Osteoblast (primary cell): ENCODE measurements at regions not wholly inside any gene's neighbourhood (a gene's known extent, or its start where the extent isn't known, plus 50 kb on each side); places are given as distances from the start of the nearest gene placed in this dataset.
"Not testable (repeated sequence)": the region's sequence is repeated elsewhere in the genome, so short reads cannot be mapped to it uniquely, and the experiment has no call there.

Experiments
- DNase-seq: peaks from one replicate; pipeline ENCODE4 v3.0.0; 2011; ENCODE audit warnings: low spot score, mixed read lengths; ENCODE audit not compliant: insufficient read length; ENCODE audit errors: missing footprints
- H2AFZ ChIP-seq: 2 replicates; pipeline ENCODE4 v1.6.0; 2011; ENCODE audit warnings: mild to moderate bottlenecking, low read length
- H3K27ac ChIP-seq: 2 replicates; pipeline ENCODE4 v1.5.1; 2011; ENCODE audit warnings: mild to moderate bottlenecking, low read depth, low read length, moderate library complexity
- H3K27me3 ChIP-seq: 2 replicates; pipeline ENCODE4 v1.6.0; 2012; ENCODE audit warnings: mild to moderate bottlenecking, control low read depth, inconsistent platforms, low read length, moderate library complexity; ENCODE audit not compliant: insufficient read depth
- H3K36me3 ChIP-seq: 2 replicates; pipeline ENCODE4 v1.5.1; 2011; ENCODE audit warnings: mild to moderate bottlenecking, low read length, control low read depth, moderate library complexity; ENCODE audit not compliant: insufficient read depth
- H3K4me1 ChIP-seq: 2 replicates; pipeline ENCODE4 v1.5.1; 2011; ENCODE audit warnings: mild to moderate bottlenecking, low read length, control low read depth, moderate library complexity; ENCODE audit not compliant: insufficient read depth
- H3K4me2 ChIP-seq: 2 replicates; pipeline ENCODE4 v1.6.0; 2011; ENCODE audit warnings: mild to moderate bottlenecking, low read length; ENCODE audit not compliant: insufficient read depth
- H3K4me3 ChIP-seq: fragments of 200-600 bp; sonication (generic); 3 replicates; pipeline ENCODE4 v1.5.1; 2012; ENCODE audit warnings: mild to moderate bottlenecking, low read length, inconsistent platforms; ENCODE audit not compliant: insufficient read depth
- H3K79me2 ChIP-seq: 2 replicates; pipeline ENCODE4 v1.6.0; 2012; ENCODE audit warnings: mild to moderate bottlenecking, low read length, control low read depth, inconsistent platforms; ENCODE audit not compliant: insufficient read depth
- H3K9me3 ChIP-seq: 2 replicates; pipeline ENCODE4 v1.5.1; 2011; ENCODE audit warnings: low read depth, low read length, control low read depth
- H4K20me1 ChIP-seq: 2 replicates; pipeline ENCODE4 v1.6.0; 2012; ENCODE audit warnings: mild to moderate bottlenecking, low read length, control low read depth; ENCODE audit not compliant: insufficient read depth
- CTCF ChIP-seq: IDR thresholded peaks from 2 replicates; pipeline ENCODE4 v1.5.1; 2011; ENCODE audit warnings: mild to moderate bottlenecking, low read depth, low read length, moderate library complexity; ENCODE audit errors: extremely low read depth

GRCh38 chr4:190118519-190118918 is 54.2 kb downstream of the DBET start:
- not testable (repeated sequence) for H3K36me3 ChIP-seq, H2AFZ ChIP-seq, H4K20me1 ChIP-seq, H3K4me1 ChIP-seq, H3K9me3 ChIP-seq, H3K4me2 ChIP-seq, H3K27me3 ChIP-seq, H3K79me2 ChIP-seq, H3K27ac ChIP-seq, DNase-seq, H3K4me3 ChIP-seq

- H3K27me3 ChIP-seq, H4K20me1 ChIP-seq, H3K4me3 ChIP-seq, H3K9me3 ChIP-seq, H3K79me2 ChIP-seq, H3K36me3 ChIP-seq, DNase-seq, H3K4me2 ChIP-seq, H3K4me1 ChIP-seq, H2AFZ ChIP-seq, H3K27ac ChIP-seq: not testable (repeated sequence)
Observed at GRCh38 chr4:190119474-190119873, 54.1 kb upstream of the DUX4 start.

GRCh38 chr4:190120111-190120514 is 53.5 kb upstream of the DUX4 start:
- not testable (repeated sequence) for H3K9me3 ChIP-seq, H3K4me2 ChIP-seq, H3K4me1 ChIP-seq, H3K79me2 ChIP-seq, H3K4me3 ChIP-seq, DNase-seq, H3K27me3 ChIP-seq, H3K36me3 ChIP-seq, H3K27ac ChIP-seq, H2AFZ ChIP-seq, H4K20me1 ChIP-seq
- peak; percentile 6 for TF ChIP-seq CTCF

- not testable (repeated sequence) for H3K27me3 ChIP-seq, H3K36me3 ChIP-seq, H2AFZ ChIP-seq, H3K9me3 ChIP-seq, H3K4me1 ChIP-seq, H3K4me3 ChIP-seq, H3K4me2 ChIP-seq, DNase-seq, H4K20me1 ChIP-seq, H3K79me2 ChIP-seq, H3K27ac ChIP-seq
Observed at GRCh38 chr4:190120537-190121001, 53.0 kb upstream of the DUX4 start.

GRCh38 chr4:190121076-190121671 is 52.4 kb upstream of the DUX4 start:
- H4K20me1 ChIP-seq, H3K4me1 ChIP-seq, H3K4me3 ChIP-seq, H3K36me3 ChIP-seq, H2AFZ ChIP-seq, H3K4me2 ChIP-seq, H3K27me3 ChIP-seq, H3K9me3 ChIP-seq, DNase-seq, H3K27ac ChIP-seq, H3K79me2 ChIP-seq: not testable (repeated sequence)

GRCh38 chr4:190121759-190122158 is 51.8 kb upstream of the DUX4 start:
- H3K4me3 ChIP-seq: no peak overlapping the region
- no peak for TF ChIP-seq CTCF
- H3K4me1 ChIP-seq: no peaks in the 10 kb centered on the region
- peak; percentile 19 for DNase-seq
- no peak overlapping the region for H3K27ac ChIP-seq
- H4K20me1 ChIP-seq: no peaks in the 10 kb centered on the region
- H3K9me3 ChIP-seq: no peaks in the 10 kb centered on the region
- H3K4me2 ChIP-seq: no peak overlapping the region
- no peaks in the 10 kb centered on the region for H3K27me3 ChIP-seq
- H3K79me2 ChIP-seq: no peaks in the 10 kb centered on the region
- no peak overlapping the region for H2AFZ ChIP-seq
- H3K36me3 ChIP-seq: no peaks in the 10 kb centered on the region

GRCh38 chr4:190122161-190123142 is 51.1 kb upstream of the DUX4 start:
- not testable (repeated sequence) for H3K79me2 ChIP-seq, H3K36me3 ChIP-seq, DNase-seq, H3K27ac ChIP-seq, H2AFZ ChIP-seq, H3K4me1 ChIP-seq, H3K9me3 ChIP-seq, H4K20me1 ChIP-seq, H3K4me3 ChIP-seq, H3K4me2 ChIP-seq, H3K27me3 ChIP-seq
